C4-2B (cell line): ENCODE measurements at regions not wholly inside any gene's neighbourhood (a gene's known extent, or its start where the extent isn't known, plus 50 kb on each side); places are given as distances from the start of the nearest gene placed in this dataset.

Source experiments
- H3K27ac ChIP-seq: fragments of 450-650 bp; 2 replicates; pipeline ENCODE4 v1.5.1; 2017
- CTCF ChIP-seq: fragments of 450-650 bp; conservative IDR thresholded peaks from 2 replicates; pipeline ENCODE4 v1.5.1; 2017; ENCODE audit warnings: mild to moderate bottlenecking
- ZFX ChIP-seq: fragments of 450-650 bp; IDR thresholded peaks from 2 replicates; pipeline ENCODE4 v1.6.1; 2017

DNA sequence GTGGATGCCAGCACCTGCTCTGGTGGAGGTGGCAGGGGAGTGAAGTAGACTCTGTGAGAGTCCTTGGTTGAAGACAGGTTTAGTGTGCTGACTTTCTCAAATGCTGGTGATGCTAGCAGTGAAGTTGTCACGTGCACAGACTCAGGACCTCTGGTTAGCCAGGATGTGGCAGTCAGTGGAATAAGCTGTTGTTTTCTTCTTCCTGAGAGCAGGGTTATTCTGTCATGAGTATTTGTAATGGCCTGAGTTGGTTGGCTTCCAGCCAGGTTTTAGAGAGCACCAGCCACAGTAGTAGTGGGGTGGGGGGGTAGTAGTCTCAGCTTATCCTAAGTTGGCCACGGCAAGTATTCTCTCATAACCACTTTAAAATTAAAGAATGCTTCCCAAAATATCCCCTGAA is 169.7 kb upstream of the FOXN2 start:
- TF ChIP-seq ZFX (no peak), CTCF (no peak)
- H3K27ac ChIP-seq: no peak overlapping the region

- no peak overlapping the region for H3K27ac ChIP-seq
These were observed 168.5 kb upstream of the FOXN2 start for GRCh38 chr2:48145845-48146452.

DNA sequence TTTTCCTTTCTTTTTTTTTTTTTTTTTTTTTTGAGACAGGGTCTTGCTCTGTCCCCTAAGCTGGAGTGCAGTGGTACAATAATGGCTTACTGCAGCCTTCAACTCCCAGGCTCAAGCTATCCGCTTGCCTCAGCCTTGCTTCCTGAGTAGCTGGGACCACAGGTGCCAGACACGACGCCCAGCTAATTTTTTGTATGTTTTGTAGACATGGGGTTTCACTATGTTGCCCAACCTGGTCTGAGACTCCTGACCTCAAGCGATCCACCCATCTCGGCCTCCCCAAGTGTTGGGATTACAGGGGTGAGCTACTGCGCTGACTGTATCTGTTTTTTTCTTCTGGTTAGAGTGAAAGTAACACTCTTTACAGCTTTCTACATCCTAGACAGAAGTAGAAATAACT is 167.9 kb upstream of the FOXN2 start:
- TF ChIP-seq ZFX (no peak), CTCF (no peak)
- H3K27ac ChIP-seq: no peak overlapping the region

More at GRCh38 chr2:48145845-48146452, 168.5 kb upstream of the FOXN2 start:
- TF ChIP-seq CTCF: no peak

- no peak overlapping the region for H3K27ac ChIP-seq
- TF ChIP-seq CTCF (no peak), ZFX (no peak)
These were observed 166.8 kb upstream of the FOXN2 start for GRCh38 chr2:48147719-48148118.

DNA sequence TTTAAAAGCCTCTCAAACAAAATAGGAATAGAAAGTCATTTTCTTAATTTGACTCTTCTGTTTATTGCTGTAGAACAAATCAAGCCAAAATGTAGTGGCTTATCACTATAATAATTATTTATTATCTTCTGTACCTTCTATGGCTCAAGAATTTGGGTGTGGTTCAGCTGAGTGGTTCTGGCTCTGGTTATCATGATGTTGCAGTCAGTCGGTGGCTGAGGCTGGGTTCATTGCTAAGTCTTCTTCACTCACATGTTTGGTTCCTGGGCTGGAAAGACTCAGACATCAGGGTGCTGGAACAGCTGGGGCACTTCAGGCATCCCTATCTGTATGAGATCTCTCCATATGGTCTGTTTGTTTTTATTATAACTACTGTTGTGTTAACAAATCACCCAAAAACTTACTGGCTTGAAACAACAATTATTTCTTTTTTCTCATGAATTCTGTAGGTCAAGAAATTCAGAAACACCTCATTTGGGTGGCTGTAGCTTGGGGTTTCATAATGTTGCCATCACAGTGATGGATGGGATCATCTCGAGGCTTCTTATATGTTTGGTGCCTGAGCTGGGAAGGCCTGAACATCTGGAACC is 165.5 kb upstream of the FOXN2 start:
- H3K27ac ChIP-seq: no peak overlapping the region
- no peak for TF ChIP-seq CTCF
- TF ChIP-seq ZFX: no peak

GRCh38 chr2:48157150-48157549 is 157.3 kb upstream of the FOXN2 start:
- H3K27ac ChIP-seq: no peak overlapping the region
- TF ChIP-seq ZFX: no peak
- no peak for TF ChIP-seq CTCF

DNA sequence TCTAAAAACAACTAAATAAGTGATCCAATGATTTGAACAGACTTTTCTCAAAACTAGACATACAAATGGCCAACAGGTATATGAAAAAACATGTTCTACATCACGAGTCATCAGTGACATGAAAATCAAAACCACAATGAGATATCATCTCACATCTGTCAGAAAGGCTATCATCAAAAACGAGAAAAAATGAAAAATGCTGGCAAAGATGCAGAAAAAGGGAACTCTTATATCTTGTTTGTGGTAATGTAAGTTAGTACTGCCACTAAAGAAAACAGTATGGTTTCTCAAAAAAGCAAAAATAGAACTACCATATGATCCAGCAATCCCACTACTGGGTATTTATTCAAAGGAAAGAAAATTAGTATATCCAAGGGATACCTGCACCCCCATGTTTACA is 152.9 kb upstream of the FOXN2 start:
- H3K27ac ChIP-seq: no peak overlapping the region
- TF ChIP-seq CTCF (no peak), ZFX (no peak)
